HG03139 (cell line): ENCODE measurements at regions not wholly inside any gene's neighbourhood (a gene's known extent, or its start where the extent isn't known, plus 50 kb on each side); places are given as distances from the start of the nearest gene placed in this dataset.

Experiments
- ATAC-seq: cut with Tn5 transposase; IDR thresholded peaks from one replicate; pipeline ENCODE4 v1.9.1; 2021; ENCODE audit not compliant: unreplicated experiment

DNA sequence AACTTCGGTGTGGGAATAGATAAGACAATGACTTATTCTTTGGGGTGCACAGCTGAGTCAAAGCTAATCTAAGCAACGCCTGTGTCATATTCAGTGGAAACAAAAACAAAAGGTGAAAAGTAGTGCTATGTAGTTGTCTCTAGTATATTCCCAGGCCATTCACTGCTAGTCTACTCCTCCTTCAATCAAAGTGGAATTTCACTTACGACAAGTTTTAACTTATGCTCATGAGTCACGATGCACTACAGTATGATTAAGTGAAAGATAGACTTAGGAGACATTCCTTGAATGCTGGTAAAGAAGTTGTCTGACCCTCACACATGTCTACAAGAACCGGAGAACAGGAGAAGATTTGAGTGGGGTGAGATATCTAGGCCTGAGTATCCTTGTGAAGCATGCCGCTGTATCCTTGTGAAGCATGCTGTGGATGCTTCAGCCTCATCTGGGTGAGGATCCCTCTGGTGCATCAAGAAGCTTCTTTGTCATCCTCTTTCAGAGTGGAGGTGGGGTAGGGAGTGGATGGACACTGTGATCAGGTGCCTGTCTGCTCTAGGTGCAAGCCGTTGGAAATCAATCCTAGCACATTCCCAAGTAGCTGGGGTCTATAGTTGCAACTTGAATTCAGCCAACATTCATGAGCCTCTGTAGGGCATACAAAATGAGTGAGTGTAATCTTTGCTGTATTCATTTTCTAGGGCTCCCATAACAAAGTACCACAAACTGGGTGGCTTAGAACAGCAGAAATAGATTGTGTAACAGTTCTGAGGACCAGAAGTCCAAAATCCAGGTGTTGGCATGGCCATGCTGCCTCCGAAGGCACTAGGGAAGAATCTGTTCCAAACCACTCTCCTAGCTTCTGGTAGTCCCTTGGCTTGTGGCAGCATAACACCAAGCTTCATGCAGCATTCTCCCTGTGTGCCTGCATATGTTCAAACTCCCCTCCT lies 173.5 kb upstream of the FN1 start:
- ATAC-seq: no peak

DNA sequence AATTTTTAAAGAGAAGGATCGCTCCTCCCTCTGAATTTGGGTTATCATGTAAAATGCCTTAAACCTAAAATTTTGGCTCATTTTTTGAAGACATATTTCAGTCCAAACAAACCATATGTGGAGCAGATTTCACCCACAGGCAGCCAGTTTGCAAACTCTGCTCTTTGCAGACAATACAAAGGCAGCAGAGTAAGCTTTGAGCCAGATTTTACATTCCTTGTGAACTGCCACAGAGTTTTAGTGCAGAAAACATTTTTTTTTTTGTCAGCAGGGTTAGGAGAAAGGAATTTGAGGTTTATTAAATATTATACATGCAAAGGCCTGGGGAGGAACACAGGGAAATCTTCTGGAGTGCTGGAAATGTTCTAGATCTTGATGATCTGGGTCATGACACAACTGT lies 171.9 kb upstream of the FN1 start:
- ATAC-seq: no peak

DNA sequence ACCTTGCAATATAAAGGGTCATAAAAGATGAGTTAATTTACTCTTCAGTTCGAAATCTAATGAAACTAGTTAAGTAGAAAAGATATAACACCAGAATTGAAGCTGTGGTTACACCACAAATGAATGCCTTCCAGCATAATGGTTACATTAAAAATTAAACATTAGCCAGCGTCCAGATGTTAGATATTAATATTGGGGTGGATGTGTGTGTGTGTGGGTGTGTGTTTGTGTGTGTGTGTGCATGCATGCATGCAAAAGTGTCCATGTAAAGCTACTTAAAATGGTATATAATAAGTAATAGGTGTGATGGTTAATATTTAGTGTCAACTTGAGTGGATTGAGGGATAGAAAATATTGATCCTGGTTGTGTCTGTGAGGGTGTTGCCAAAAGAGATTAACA lies 170.4 kb upstream of the FN1 start:
- ATAC-seq: no peak

DNA sequence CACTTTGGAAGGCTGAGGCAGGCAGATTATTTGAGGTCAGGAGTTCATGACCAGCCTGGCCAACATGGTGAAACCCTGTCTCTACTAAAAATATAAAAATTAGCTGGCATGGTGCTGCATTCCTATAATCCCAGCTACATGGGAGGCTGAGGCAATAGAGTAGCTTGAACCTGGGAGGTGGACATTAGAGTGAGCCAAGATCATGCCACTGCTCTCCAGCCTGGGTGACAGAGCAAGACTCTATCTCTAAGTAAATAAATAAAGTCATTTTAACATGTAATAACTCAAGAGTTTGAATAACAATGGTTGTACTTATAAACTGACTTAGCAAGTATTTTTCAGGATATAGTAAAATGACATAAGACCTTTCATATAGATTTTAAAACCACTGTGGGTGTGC lies 169.3 kb upstream of the FN1 start:
- no peak for ATAC-seq

DNA sequence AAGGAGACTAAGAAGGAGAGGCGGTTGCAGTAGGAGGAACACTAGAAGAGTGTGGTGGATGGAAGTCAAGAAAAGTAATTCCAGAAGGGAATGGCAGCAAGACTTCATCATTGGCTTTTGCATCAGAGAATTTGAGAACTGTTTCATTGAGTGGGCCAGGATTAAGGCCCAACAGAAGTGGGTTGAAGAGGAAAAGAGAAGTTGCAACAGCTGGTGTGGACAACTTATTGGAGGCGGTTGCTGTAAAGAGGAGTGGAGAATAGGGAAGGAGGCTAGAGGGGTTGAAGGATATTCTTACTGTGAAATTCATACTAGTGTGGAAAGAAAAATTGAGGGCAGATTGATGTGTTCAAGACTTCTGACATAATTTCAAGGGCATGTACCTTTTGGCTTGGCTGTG lies 168.7 kb upstream of the FN1 start:
- no peak for ATAC-seq

DNA sequence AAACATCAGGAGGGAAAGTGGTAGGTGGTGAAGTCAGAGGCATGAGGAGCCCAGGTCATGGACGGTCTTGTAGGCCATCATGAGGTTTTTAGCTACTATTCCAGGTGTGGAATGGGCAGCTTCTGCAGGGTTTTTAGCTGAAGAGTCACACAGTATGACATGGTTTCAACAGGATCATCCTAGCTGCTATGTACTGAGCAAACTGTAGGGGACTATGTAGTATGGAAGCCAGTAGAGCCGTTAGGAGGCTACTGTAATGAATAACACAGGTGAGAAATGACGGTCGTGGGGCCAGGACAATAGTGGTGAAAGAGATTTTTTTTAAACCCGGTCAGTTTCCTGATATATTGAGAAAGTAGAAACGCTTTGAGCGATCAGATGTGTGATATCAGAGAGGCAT lies 167.6 kb upstream of the FN1 start:
- no peak for ATAC-seq

DNA sequence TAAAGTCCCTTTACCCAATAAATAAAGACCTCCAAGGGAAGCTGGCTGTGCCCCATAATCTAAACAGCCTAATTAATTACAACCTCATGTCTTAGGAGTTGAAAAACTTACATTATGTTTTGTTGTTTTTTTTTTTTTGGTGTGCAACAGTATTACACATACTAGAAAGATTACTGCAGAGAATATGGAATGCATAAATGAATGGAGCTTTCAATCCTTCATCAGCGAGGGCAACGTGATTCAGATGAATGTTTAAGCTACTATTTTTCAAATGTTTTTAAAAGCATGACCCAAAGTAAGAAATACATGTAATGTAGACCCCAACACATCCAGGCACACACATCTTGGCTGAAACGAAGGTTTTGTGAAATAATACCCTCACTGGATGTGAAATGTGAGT lies 167.1 kb upstream of the FN1 start:
- ATAC-seq: no peak

DNA sequence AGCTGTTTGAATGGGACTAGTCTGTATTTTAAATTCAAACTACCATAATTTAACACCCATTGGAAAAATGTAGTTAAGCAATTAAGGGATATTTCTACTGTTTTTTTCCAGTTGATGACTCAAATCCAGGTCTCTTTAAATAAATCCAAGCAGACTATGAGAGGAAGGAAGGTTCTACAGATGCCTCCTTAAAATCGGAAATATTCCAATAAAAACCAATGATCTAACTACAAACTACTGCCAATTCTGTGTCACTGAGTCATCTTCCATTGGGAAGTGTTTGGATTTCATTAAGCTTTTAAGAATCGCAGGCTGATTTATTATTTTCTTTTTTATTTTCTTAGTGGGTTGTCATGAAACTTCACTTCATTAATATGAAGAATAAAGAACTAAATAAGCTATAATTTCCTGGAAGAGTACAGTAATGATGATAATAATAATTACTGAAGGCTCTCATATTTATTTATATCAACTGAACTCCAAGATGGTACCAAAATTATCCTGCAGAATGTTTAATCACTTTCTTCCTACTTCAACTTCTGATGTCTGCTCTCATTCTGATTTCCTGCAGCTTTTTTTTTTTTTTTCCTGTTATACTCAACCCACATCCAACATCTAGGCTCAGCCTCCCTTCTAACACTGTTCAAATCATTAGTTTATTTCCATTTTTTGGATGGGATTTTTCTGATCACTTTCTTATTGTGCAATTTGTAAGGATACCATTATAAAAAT lies 166.3 kb upstream of the FN1 start:
- ATAC-seq: no peak

DNA sequence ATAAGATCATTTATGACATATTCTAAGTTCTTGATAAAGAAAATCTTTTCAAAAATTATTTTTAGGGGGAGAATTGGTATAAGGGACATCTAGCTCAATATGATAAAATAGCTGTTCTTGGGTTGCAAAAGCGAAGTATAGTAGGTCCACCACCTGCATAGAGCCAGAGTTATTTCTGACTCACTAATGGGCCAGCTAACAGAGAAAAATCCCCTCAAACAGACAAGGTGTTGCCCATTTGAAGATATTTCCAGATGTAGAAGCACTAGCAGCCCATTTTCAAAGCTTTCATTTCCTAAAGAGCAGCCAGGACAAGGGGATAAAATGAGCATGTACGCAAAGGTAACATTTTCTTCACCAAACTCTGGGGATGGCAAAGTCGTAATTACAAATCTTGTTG lies 165.7 kb upstream of the FN1 start:
- ATAC-seq: no peak

DNA sequence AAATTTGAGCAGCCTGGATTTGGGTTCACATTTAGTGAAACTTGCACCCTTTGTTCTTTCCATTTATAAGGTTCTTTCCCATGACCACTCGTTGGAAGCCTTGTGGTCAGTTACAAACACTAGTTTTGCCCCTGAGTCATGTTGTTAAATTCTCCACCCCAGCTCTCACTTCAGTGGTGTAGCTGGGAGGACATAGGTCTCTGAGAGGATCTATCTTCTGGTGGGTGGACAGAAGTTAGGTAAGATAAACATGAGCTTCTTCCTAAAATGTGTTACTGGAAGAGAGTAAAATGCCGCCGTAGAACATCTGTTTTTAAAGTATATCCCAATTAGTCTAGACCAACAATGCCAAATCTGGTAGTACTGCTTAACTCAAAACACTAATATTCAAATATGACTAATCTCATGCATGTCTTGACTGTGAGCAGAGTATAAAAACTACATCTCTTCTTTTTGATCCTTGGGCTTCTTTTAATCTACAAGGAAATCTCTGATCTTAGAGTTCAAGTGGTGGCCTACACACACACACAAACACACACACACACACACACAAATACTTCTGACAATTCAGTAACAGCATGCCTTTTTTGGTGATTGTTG lies 162.6 kb upstream of the FN1 start:
- ATAC-seq: no peak

DNA sequence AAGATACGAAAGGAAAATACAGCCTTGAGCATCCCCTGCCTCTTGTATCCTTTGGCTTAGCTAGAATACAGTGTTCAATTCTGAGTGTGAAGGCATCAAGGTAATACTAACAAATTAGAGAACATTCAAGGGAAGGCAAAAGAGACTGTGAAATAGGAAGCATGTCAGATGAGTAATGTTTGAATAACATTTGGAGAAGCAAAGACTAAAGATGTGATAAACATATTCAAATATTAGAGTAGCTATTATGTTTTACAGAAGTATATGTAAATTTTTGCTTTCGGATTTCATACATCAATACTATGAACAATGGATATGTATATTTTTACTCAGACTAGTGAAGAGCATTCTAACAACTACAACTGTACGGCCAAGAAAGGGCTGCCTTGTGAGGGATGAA lies 161.7 kb upstream of the FN1 start:
- no peak for ATAC-seq

DNA sequence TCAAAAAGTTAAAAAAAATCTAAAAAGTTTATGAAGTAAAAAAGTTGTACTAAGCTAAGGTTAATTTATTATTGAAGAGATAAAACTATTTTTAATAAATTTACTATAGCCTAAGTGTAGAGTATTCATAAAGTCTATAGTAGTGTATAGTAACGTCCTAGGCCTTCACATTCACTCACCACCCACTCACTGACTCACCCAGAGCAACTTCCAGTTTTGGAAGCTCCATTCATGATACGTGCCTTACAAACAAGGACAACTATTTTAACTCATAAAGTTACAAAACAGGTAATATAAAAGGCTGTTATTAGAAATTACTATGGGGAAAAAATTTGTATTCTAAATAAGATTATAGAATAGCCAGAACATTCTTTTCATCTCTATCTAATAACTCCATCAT lies 158.9 kb upstream of the FN1 start:
- ATAC-seq: no peak

DNA sequence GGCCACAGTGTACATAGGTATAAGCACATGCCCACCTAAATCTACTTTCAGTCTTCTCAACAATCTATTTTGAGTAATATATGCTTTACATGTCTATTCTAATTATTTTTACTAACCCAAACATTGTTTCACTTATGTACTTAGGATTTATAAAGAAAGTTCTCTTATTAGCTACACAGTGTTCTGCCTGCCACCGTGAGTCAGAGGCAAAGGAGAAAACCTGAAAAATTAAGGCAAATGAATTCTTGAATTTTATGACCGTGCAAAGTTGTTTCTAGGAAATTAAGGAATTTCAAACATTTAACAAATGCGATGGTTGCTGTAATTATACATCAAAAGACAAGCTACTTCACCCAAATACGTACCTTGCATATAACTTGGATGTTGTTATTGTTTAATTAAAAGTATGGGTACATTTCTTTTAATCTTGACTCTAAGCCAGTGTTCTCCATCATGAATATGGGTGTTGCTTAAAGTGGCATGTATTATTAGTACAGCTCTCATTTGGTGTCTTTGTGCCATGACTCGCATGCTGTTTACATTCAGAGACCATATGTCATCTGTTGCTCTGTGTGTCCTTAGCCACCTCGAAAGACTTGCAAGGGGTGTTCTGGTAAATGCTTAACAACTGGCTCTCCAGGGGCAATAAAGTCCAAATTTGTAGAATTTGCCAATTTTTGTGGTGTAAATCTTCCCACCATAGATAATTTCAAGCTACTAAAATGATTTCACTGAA lies 154.3 kb upstream of the FN1 start:
- no peak for ATAC-seq

DNA sequence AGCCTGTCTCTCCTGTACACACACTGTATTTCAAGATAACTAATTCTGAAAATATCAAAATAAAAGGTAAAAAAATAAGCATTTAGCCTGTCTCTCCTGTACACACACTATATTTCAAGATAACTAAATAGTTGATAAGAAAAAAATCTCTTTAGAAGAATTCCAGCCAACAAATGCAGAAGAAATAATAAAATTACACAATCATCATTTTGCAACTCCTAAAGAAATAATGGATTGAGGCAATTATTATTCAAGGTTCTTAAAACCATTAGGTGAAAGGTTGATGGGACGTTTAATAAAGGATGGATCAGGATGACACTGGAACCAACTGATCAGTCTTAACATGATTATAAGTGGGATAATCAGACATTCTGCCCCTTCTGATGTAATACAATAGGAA lies 148.0 kb upstream of the FN1 start:
- no peak for ATAC-seq

DNA sequence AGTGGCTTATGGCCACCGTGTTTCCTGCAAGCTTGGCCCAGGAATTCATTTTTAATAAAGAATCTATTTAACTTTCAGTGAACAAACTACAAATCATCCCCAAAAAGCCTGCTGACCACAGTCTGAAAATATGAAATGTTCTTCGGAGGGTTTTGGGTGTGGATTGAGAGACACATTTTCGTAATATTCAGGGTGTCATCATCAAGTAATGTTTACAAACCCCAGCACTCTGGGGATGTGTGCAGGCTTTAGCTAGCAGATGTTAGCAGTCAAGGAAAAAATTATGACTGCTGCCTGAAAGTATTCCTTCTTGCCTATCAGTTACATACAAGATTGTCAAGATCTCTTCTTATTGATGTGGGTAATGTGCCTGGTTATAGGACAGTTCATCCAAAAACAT lies 143.9 kb upstream of the FN1 start:
- no peak for ATAC-seq

DNA sequence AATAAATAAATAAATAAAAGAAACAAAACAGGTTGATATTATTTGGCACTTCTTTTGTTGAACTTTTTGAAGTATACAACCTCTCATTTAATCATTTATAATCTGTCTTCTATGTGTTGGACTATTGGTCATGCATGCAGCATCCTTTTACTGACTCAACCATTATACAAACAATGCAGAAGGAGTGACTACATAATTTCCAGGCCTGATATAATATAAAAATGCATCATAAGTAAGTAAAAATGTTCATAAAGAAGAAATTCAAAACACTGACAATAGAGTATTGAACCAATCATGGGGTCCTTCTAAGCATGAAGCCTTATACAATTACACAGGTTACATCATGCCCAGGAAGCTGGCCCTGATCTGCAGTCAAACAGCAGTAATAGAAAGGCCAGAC lies 141.5 kb upstream of the FN1 start:
- ATAC-seq: no peak

DNA sequence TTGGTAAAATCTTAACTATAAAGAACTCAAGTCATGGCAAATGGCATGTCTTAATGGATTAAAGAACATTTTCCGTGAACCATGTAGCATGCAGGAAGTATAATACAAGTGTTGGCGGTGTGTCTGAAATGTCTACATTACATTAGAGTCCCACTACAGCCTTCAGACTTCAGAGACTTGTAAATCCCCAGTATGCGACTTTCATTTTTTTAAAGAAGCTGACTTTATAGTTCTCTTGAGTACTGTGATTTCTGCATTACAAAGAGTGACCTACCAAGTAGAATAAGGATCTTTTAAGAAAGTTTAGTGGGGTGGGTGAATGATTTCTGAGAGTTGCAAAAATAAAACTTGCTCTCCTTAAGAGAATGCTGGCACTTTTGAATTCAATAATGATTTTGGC lies 140.7 kb upstream of the FN1 start:
- no peak for ATAC-seq

DNA sequence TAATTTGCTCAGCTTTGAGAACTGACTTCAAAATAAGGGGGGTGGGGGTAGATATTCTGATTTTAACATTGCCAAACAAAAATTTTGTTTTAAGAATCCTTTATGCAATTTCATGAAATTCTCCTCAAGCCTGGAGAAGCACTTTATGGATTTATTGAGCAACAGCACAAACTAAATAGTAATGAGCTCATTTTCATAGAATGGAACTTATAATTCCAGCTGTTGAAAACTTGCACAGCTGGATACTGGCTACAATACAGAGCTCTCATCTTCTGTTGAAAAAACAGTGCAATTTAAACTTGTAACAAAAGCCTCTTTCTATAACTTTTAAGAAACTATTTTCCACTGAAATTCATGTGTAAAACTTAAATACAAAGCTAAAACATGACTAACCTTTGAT lies 137.6 kb upstream of the FN1 start:
- no peak for ATAC-seq

DNA sequence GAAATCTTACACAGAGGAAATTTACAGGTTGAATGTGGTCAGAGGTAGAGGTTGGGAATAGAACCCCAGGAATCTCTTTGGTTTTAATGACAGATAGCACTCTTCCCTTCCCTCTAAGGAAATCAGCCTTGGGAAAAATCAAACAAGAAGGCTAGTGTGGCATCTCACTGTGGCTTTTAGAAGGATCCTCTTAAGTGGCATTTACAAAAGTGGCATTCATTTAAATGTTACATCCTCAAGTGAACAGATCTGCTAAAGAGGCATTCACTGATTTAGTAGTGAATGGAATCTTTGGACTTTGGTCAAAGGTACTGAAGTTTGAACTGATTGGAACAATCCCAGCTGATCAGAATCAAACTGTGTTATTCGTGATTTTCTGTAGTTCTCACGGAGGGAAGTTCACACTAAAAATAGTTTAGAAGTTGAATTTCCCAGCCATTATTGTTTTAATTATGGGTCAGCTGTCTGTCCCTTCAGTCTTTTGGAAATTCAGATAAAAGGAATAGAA lies 136.5 kb upstream of the FN1 start:
- ATAC-seq: no peak

DNA sequence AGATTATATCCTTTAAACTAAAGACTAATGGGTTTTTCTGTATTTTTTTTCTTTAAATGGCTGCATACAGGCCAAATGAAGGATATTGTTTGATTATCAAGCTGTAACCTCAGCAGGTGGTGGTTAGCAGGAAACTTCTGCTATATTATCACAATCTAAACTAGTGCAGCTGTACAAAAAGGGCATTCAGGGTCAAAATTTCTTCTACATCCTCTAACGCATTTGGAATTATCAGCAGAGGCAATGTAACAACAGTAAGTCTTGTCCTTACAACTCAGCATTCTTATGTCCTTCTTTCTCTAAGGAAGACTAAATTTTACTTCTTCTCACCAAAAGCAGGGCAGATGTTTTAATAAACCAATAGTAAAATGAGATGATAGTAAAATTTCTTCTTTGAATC lies 135.8 kb upstream of the FN1 start:
- ATAC-seq: no peak

DNA sequence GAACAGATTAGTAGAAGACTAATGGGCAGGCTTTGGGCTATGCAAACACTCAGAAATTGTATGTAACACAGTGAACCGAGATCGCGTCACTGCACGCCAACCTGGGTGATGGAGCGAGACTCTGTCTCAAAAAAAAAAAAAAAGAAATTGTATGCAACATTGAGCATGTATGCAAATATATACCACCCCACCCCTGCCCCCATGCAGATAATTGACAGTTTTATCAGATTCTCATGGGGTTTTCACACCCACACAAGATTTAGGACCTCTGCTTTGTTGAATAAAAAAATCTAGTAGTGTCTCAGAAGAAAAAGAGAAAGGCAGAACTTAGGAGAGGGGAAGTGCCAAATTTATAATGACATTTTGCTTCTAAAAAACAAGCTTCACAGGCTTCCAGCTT lies 131.6 kb upstream of the FN1 start:
- no peak for ATAC-seq
